Epithelial cell of prostate (primary cell): ENCODE measurements at regions not wholly inside any gene's neighbourhood (a gene's known extent, or its start where the extent isn't known, plus 50 kb on each side); places are given as distances from the start of the nearest gene placed in this dataset.
A peak's percentile ranks its signal among the peaks of the same experiment; 100 is the strongest.

ENCODE experiments used
- DNase-seq: peaks from one replicate; pipeline ENCODE4 v3.0.0-alpha.2; 2011; ENCODE audit warnings: low read depth, low spot score
- H3K27ac ChIP-seq: fragments of 450-650 bp; 2 replicates; pipeline ENCODE4 v1.5.1; 2017; ENCODE audit warnings: mild to moderate bottlenecking

DNA sequence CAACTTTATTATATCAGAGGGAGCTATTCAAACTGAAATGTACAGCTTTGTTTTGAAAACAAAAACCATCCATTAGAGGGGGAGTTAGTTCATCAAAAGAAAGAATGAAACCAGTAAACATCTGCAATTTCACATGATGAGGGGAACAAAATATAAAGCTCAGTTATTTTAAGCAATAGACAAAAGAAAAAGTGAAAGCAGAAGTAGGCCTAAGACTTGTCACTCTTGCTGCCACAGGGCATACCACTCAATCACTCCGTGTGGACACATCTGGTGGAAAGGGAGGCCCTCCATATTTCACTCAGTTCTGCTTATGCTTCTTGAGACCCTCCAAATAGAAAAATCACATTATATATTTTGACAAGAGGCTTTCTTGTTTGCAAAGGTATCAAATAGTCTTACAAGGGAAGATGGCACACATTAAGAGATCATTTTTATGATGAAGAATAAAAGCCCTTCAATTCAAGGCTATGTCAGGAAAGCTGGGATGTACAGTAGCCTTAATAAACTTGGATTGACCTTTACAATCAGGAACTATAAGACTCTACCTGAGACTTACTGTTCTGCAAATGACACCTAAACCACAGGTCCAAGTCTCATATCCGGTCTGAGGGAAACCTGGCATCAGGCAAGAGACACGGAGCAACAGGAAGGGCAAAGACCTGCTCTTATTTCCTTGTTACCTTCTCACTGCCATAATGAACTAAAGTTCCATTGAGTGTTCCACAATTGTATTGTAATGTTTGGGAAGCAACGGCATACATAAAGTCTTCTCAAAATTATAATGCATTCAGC is 222.5 kb upstream of the GRIP1 start:
- DNase-seq = no peak
- no peak overlapping the region for H3K27ac ChIP-seq

- no peak for DNase-seq
- no peak overlapping the region for H3K27ac ChIP-seq
These were observed 223.1 kb upstream of the GRIP1 start for GRCh38 chr12:66902020-66902419.

DNA sequence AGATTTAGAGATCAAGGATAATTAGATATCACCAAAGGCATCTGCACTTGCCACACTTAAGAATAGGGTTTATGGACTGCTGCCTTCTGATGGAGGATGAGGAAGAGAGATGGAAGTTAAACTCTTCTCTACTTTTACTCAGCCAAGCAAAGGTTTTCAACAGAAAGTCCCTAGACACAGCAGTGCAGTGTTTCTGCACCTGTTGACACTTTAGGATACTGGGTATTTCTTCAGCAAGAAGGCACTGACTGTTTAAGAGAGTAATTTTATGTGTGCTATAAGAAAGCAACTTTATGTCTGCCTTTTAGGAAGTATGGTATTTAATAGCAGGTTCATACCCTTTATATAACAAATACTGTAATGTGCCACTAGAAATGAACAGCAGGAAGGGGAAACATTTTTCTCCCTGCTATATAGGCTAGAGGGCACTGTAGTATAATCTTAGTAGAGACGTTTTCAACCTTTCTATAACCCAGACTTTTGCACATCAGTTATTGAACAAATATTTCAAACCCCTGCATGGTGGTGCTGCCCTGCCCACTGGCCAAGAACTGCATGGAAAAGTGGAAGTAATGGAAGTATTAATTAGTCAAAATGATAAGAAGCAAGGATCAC is 225.0 kb upstream of the GRIP1 start:
- no peak overlapping the region for H3K27ac ChIP-seq
- DNase-seq = no peak

DNA sequence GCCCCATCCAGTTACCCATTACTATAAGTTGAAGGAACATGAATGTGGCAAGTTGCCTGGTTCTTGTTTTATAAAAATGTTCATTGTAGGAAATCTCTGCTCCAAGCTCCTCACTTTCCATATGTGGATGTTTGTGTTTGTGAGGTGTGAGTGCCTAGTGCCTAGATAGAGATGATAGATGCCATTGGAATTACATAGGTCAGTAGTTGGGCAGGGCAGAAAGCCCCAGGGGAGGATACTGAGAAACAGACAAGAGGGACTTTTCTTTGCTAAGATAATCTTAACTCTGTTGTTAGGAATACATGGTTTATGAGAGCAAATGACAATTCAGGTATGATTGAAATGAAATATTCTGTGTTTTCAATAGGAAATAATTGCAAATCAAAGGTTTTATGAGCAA is 226.3 kb upstream of the GRIP1 start:
- H3K27ac ChIP-seq = no peak overlapping the region

GRCh38 chr12:66910366-66910974 is 231.6 kb upstream of the GRIP1 start:
- no peak for DNase-seq
- no peak overlapping the region for H3K27ac ChIP-seq

More for the DNA sequence above, 226.3 kb upstream of the GRIP1 start:
- DNase-seq = peak; percentile 14

GRCh38 chr12:66915306-66915904 is 236.5 kb upstream of the GRIP1 start:
- DNase-seq = no peak
- H3K27ac ChIP-seq = no peak overlapping the region

DNA sequence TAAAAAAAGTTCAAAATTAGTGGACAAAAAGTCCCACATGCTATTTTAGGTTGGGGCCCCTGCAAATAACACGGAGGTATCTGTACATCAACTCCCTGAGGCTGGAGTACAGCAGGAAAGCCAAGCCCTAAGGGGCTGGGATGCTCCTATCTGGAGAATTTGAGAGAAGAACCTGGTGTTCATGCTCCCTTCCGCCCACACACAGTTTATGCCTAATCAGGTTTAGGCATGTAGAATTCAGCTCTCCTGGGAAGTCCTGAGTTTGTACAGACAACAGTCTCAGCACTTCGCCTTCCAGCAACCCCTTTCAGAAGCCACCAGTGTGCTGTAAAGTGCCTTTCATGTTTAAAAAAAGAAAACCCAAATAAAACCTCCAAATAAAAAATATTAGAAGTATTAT is 237.3 kb upstream of the GRIP1 start:
- no peak for DNase-seq
- H3K27ac ChIP-seq = no peak overlapping the region

DNA sequence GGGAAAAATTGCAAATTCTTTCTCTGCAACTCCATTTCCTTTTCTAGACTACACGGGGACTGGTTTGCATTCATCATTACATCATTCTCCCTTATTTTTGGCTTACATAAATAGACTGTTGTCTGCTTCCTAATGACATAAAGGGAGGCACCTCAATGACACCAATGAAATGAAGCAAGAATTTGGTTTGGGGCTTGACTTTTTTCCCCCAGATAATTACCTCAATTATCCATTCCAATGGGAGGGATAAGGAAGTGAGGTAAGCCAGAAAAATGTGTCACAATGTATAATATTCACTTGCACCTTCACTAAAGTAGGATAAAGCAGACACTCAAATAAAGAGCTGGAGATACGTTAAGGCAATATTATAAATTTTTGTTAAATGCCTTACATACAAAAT is 240.6 kb upstream of the GRIP1 start:
- no peak overlapping the region for H3K27ac ChIP-seq
- no peak for DNase-seq

- DNase-seq = no peak
- H3K27ac ChIP-seq = no peak overlapping the region
These were observed 241.3 kb upstream of the GRIP1 start for GRCh38 chr12:66920205-66920604.

- DNase-seq = no peak
- H3K27ac ChIP-seq = no peak overlapping the region
These were observed 242.3 kb upstream of the GRIP1 start for GRCh38 chr12:66921151-66921550.

- no peak for DNase-seq
- H3K27ac ChIP-seq = no peak overlapping the region
These were observed 246.2 kb upstream of the GRIP1 start for GRCh38 chr12:66925083-66925482.

DNA sequence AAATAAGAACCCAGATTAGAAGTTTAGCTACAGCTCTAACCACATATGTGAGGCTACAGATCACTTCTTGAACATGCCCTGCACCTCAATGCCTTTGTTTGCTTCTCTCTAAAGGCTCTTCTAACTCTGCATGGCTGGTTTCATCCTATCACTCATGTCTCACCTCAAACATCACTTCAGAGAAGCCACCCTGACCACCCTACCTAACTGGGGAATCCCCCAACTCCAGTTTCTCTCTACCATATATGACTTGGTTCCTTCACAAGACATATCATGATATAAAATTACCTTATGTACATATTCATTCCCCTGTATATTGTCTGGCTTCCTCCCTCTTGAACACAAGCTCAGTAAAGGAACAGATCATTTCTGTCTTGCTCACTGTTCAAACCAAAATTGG is 250.2 kb upstream of the GRIP1 start:
- H3K27ac ChIP-seq = no peak overlapping the region
- DNase-seq = no peak

DNA sequence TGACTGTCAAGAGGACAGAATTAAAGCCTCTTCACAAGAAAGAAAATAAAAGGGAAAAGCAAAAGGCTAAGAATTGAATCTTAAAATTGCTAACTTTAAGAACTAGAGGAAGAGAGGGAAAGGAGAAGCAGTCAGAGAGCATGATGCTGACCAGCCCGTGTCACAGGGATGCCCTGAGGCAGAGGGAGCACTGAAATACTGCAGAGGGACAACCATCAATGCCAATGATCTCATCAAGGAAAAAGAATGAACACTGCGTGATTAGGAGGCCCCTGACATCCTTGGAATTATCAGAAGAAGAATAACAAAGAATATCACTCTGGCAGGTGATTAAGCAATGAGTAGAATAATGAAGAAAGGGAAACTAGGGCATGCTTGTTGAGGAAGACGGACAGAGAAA is 252.2 kb upstream of the GRIP1 start:
- DNase-seq = no peak
- H3K27ac ChIP-seq = no peak overlapping the region

DNA sequence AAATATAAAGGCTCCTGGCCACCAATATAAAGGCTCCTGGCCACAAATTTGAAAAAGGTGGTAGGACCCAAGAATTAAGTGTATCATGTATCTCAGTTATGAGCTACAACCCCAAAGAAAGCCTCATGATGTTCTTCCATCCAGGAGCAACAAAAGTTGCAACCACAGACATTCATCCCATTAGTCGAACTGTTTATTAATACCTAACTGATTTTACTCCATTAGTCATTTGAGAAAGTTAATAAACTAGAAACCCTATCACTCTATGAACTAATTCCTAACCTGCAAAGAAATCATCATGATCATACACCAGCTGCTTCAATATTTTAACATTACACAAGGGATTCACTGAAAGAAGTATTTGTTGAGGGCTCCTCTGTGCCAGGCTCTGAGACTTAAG is 253.2 kb upstream of the GRIP1 start:
- DNase-seq = no peak
- H3K27ac ChIP-seq = no peak overlapping the region

DNA sequence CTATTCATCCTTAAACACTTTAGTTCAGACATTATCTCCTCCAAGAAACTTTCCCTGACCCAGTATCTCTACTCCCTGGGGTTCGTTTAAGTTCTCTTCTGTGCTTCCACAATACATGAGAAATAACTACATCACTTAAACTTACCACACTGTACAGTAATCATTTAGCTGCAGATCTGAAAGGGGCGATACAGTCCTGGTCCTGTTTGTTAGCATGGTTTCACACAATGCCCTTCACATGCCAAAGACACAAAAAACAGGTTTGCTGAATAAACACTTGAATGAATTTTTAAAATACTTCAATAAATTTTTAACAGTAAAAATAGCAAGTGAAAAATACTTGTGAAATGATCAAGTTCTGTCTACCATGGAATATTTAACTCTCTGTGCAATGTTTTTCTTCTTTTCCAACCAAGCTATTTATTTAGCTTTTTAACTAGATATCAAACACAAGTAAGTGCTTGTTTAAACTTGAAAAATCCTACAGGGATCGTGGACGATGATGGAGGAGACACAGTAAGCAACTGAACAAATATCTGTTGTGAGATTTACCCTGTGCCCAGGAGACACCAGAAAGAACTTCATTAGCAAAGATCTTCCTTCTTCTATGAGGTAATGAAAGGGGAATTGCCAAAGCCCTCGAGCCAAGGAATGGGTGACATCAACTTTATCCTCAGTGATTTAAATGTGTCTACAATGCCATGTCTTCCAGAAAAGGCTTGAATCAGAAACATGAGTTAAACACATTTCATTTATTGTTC is 255.6 kb upstream of the GRIP1 start:
- H3K27ac ChIP-seq = no peak overlapping the region
- DNase-seq = no peak

GRCh38 chr12:66941150-66941549 is 262.3 kb upstream of the GRIP1 start:
- DNase-seq = no peak
- no peak overlapping the region for H3K27ac ChIP-seq

DNA sequence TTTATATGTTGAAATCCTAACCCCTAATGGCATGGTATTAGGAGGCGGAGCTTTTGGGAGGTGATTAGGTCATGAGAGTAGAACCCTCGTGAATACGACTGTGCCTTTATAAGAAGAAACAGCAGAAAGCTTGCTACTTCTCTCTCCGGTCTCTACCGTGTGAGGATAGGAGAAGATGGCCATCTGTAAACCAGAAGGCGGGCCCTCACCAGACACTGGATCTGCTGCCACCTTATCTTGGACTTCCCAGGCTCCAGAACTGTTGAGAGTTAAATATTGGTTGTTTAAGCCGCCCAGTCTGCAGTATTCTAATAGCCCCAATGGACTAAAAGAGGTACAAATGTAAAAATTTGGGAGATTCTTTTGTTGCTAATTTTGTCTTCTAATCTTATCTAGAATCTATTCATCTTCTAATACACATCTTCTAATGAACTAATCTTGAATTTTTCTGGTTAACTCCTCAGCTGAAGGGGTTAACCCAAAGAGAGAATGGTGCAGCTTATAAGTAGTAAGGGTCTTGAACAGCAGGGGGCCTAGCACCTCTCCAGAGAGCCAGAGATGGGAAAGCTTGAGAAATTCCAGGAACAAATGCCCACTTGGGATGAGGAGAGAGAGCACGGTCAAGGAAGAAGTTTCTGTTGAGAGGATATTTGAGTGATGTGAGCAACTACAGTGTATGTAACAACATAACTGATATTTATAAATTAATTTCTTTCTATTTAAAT is 264.0 kb upstream of the GRIP1 start:
- no peak overlapping the region for H3K27ac ChIP-seq
- DNase-seq = no peak

- no peak for DNase-seq
- H3K27ac ChIP-seq = no peak overlapping the region
These were observed 265.5 kb upstream of the GRIP1 start for GRCh38 chr12:66944365-66944764.

- peak; percentile 39 for DNase-seq
These were observed 266.4 kb upstream of the GRIP1 start for GRCh38 chr12:66945189-66945817.

More at GRCh38 chr12:66945189-66945817, 266.4 kb upstream of the GRIP1 start:
- H3K27ac ChIP-seq = no peak overlapping the region
